HepG2 (cell line): ENCODE measurements at regions not wholly inside any gene's neighbourhood (a gene's known extent, or its start where the extent isn't known, plus 50 kb on each side); places are given as distances from the start of the nearest gene placed in this dataset.

Source experiments
- CAMTA2 ChIP-seq: sonication (generic); formaldehyde crosslinking; IDR thresholded peaks from 2 replicates; pipeline ENCODE4 v1.4.0; 2020; ENCODE audit warnings: mild to moderate bottlenecking, missing genetic modification reagents, borderline replicate concordance
- FIP1L1 ChIP-seq: fragments of 200-400 bp; formaldehyde crosslinking; IDR thresholded peaks from 2 replicates; pipeline ENCODE4 v1.6.1; 2018; ENCODE audit warnings: low read depth, mild to moderate bottlenecking, low read length, moderate library complexity, borderline replicate concordance; ENCODE audit not compliant: insufficient read depth
- JUN ChIP-seq: sonication (generic); formaldehyde crosslinking; IDR thresholded peaks from 2 replicates; pipeline ENCODE4 v1.4.0; 2020; ENCODE audit warnings: mild to moderate bottlenecking, missing genetic modification reagents
- MAX ChIP-seq: IDR thresholded peaks from 2 replicates; pipeline ENCODE4 v1.6.1; 2012; ENCODE audit warnings: inconsistent platforms
- SMARCC2 ChIP-seq: fragments of 450-650 bp; IDR thresholded peaks from 2 replicates; pipeline ENCODE4 v1.6.1; 2017; ENCODE audit warnings: antibody characterized with exemption, mild to moderate bottlenecking

- TF ChIP-seq FIP1L1 (no peak), JUN (CRISPR knock-in tag) (no peak), CAMTA2 (no peak), SMARCC2 (no peak), MAX (no peak)
Observed at GRCh38 chr3:174442302-174442682, 416.8 kb upstream of the NAALADL2 start.
